ENCODE measurements at regions not wholly inside any gene's neighbourhood (a gene's known extent, or its start where the extent isn't known, plus 50 kb on each side); places are given as distances from the start of the nearest gene placed in this dataset.
A peak's percentile ranks its signal among the peaks of the same experiment; 100 is the strongest.

GRCh38 chr9:129498451-129499384 lies 122.2 kb downstream of the C9orf50 start:
- Histone ChIP-seq H2BK15ac (ENCODE audit: low read length) (peak overlapping the region; percentile 88), H3K9me3 (ENCODE audit: insufficient read depth in 2 of 2, low read depth in 1 of 2, low read length in 1 of 2) (no peaks in the 10 kb centered on the region), H2AK5ac (ENCODE audit: low read depth, low read length) (peak overlapping the region; percentile 100), H3K18ac (ENCODE audit: extremely low read depth, low read length) (peak overlapping the region; percentile 71), H3K4ac (replicated peaks; ENCODE audit: insufficient read length, low read depth, low read length) (peak overlapping the region; percentile 95), H4K5ac (ENCODE audit: insufficient read length, low read depth, low read length) (no peak overlapping the region), H3K9ac (replicated peaks in 1 of 4; ENCODE audit: extremely low read depth in 1 of 4, low read depth in 3 of 4, low read length in 3 of 4) (no peak overlapping the region), H3K14ac (ENCODE audit: insufficient read length) (no peak overlapping the region), H3K56ac (replicated peaks; ENCODE audit: insufficient read length, low read depth, low read length) (peak overlapping the region; percentile 9), H2BK5ac (ENCODE audit: low read depth, low read length) (peak overlapping the region; percentile 83; the same call in 1 of the 2 replicates), H2BK120ac (replicated peaks; ENCODE audit: low read depth, low read length) (peak overlapping the region; percentile 73), H3K27ac (ENCODE audit: low read depth, low read length) (no peak overlapping the region), H4K8ac (ENCODE audit: extremely low read depth, insufficient read depth, low read length) (no peak overlapping the region), H2BK20ac (ENCODE audit: low read length) (peak overlapping the region; percentile 98), H3K4me2 (ENCODE audit: insufficient read depth in 1 of 2, low read depth in 2 of 2, low read length in 2 of 2) (no peak overlapping the region), H3K23ac (ENCODE audit: insufficient read length) (no peak overlapping the region), H4K20me1 (replicated peaks in 1 of 2; ENCODE audit: control insufficient read depth in 1 of 2, insufficient read depth in 2 of 2, low read length in 2 of 2) (no peaks in the 10 kb centered on the region), H2AFZ (ENCODE audit: low read length) (no peak overlapping the region), H3K27me3 (replicated peaks in 1 of 4; ENCODE audit: control insufficient read depth in 3 of 4, extremely low read depth in 1 of 4, insufficient read depth in 3 of 4, low read length in 3 of 4) (peaks cover 0 to 15% (median 13%) of the 10 kb centered on the region in 4 experiments; a peak in 6 of 7 replicates), H3K36me3 (ENCODE audit: control insufficient read depth in 2 of 4, insufficient read depth in 4 of 4, low read length in 3 of 4) (no peaks in the 10 kb centered on the region), H3K23me2 (ENCODE audit: low read depth, low read length) (peaks cover 16% of the 10 kb centered on the region), H3K79me1 (ENCODE audit: low read depth, low read length) (no peaks in the 10 kb centered on the region), H3K4me1 (replicated peaks in 1 of 4; ENCODE audit: control insufficient read depth in 3 of 4, insufficient read depth in 4 of 4, low read length in 3 of 4) (peaks cover 3 to 42% (median 31%) of the 10 kb centered on the region in 4 experiments), H3K4me3 (ENCODE audit: extremely low read depth in 1 of 4, insufficient read depth in 2 of 4, low read depth in 3 of 4, low read length in 4 of 4) (no peak overlapping the region), H3K79me2 (ENCODE audit: control insufficient read depth in 1 of 2, insufficient read depth in 2 of 2, low read length in 2 of 2) (no peaks in the 10 kb centered on the region), H4K91ac (replicated peaks; ENCODE audit: insufficient read length, low read length) (peak overlapping the region; percentile 90), H2BK12ac (ENCODE audit: low read depth, low read length) (peak overlapping the region; percentile 99)
- CTCF ChIA-PET (ENCODE audit: partially characterized antibody) = interaction anchor here (0.8 to 1.7 kb wide), 5 partner anchors 13 to 99 kb away, joined by 3 to 4 read pairs (median 3); no protein-coding TSS in a partner anchor
- POLR2A ChIA-PET (ENCODE audit: partially characterized antibody) = interaction anchor here (0.6 to 6.7 kb wide), 6 partner anchors 10 to 334 kb away, joined by 3 to 45 read pairs (median 4); no protein-coding TSS in a partner anchor
- FAIRE-seq (no peak), DNase-seq (ENCODE audit: low read depth in 1 of 2, low spot score in 2 of 2) (no peak)
- 78 to 100% methylated on average over 3 to 7 of the region's 7 CpGs for WGBS, 2 experiments (ENCODE audit: extremely low coverage in 1 of 2, insufficient coverage in 1 of 2, insufficient read length in 1 of 2, insufficient replicate concordance in 2 of 2, low coverage in 1 of 2, low lambda C conversion rate in 2 of 2, missing lambda C conversion rate in 1 of 2)
- TF ChIP-seq TBP (IDR thresholded peaks at IDR 0.05; ENCODE audit: low read depth, low read length) (no peak), CEBPB (IDR thresholded peaks at IDR 0.05; ENCODE audit: low read depth, low read length) (no peak), SP2 (IDR thresholded peaks at IDR 0.05; ENCODE audit: low read length) (no peak), CTBP2 (IDR thresholded peaks at IDR 0.05; ENCODE audit: borderline replicate concordance, insufficient read depth, insufficient read length, low read length) (no peak), TAF7 (optimal IDR thresholded peaks at IDR 0.05; ENCODE audit: borderline replicate concordance, low read depth, low read length) (no peak), POU5F1 (IDR thresholded peaks at IDR 0.05; ENCODE audit: low read depth, low read length) (no peak), EP300 (IDR thresholded peaks at IDR 0.05; ENCODE audit: borderline replicate concordance in 1 of 2, low read depth in 2 of 2, low read length in 2 of 2) (no peak), MAX (IDR thresholded peaks at IDR 0.05) (no peak), CHD1 (IDR thresholded peaks at IDR 0.05; ENCODE audit: low read depth, low read length) (no peak), GTF2F1 (IDR thresholded peaks at IDR 0.05; ENCODE audit: borderline replicate concordance, low read depth, low read length) (no peak), JUN (IDR thresholded peaks at IDR 0.05; ENCODE audit: low read depth, low read length) (no peak)
